AG10803 (cell line): ENCODE measurements at regions not wholly inside any gene's neighbourhood (a gene's known extent, or its start where the extent isn't known, plus 50 kb on each side); places are given as distances from the start of the nearest gene placed in this dataset.

Experiments
- DNase-seq: peaks from one replicate; pipeline ENCODE4 v3.0.0; 2010; ENCODE audit warnings: low read depth
- H3K4me3 ChIP-seq: 2 replicates; pipeline ENCODE4 v1.5.1; 2011; ENCODE audit warnings: mild to moderate bottlenecking, low read length, control low read depth
- TF ChIP-seq, protein P1 (sequence below): conservative IDR thresholded peaks from 2 replicates; pipeline ENCODE4 v1.5.1; 2011; ENCODE audit warnings: mild to moderate bottlenecking, low read length, control low read depth, inconsistent platforms

DNA sequence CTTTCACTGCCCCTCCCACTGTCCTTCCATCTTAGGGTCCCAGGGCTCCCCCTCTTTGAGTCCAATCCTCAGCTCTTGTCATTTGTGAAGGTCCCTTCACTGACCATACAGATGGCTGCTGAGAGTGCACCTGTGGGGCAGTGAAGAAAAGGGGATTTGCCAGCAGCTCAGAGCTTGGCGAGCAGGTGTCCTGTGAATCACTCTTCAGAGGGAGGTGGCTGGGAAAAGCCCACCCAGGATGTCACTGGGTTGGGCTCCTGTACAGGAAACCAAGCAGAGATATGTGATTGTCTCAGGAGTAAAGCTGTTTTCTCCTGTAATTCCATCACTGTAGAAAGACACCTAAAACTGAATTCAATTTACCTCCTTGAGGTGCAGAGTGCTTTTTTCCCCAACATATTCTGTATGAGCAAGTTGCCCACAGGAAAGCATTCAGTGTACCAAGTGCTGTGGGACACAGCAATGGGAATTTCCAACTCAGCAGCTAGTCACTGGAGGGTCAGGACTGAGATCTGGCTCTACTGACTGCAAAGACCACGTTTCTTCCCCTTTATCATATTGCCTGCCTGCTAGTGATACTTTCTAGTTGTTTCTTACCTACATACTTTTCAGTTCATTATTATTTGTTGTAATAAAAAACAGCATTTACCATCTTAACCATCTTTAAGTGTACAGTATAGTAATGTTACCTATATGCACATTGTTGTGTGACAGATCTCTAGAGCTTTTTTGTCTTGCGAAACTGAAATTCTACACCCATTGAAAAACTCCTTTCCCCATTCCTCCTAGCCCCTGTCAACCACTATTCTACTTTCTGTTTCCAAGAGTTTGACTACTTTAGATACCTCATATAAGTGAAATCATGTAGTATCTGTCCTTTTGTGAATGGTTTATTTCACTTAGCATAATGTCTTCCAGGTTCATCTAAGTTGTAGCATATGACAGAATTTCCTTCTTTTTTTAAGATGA is 239.1 kb downstream of the TSN start:
- no peak for DNase-seq
- H3K4me3 ChIP-seq = no peak overlapping the region
- TF ChIP-seq, protein P1, sequence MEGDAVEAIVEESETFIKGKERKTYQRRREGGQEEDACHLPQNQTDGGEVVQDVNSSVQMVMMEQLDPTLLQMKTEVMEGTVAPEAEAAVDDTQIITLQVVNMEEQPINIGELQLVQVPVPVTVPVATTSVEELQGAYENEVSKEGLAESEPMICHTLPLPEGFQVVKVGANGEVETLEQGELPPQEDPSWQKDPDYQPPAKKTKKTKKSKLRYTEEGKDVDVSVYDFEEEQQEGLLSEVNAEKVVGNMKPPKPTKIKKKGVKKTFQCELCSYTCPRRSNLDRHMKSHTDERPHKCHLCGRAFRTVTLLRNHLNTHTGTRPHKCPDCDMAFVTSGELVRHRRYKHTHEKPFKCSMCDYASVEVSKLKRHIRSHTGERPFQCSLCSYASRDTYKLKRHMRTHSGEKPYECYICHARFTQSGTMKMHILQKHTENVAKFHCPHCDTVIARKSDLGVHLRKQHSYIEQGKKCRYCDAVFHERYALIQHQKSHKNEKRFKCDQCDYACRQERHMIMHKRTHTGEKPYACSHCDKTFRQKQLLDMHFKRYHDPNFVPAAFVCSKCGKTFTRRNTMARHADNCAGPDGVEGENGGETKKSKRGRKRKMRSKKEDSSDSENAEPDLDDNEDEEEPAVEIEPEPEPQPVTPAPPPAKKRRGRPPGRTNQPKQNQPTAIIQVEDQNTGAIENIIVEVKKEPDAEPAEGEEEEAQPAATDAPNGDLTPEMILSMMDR = no peak

DNA sequence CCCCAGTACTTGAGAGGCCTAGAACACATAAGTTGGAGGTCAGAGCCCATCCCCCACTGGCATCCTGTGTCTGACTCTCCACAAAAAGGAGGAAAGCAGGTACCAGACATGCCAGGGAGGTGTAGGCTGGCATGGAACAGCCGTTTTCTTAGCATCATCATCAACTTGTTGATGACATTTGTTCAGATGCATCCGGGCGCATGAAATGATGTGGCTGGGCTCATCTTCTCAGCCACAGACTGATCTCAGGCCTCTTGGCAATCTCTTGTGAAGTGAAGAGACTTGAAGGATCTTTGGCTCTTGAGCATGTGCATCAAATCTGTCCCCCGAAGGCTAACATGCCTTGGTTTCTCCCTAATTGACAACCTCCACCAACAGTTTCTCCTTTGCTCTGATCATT is 243.3 kb downstream of the TSN start:
- DNase-seq = no peak
- TF ChIP-seq, protein P1 = no peak
- no peak overlapping the region for H3K4me3 ChIP-seq

DNA sequence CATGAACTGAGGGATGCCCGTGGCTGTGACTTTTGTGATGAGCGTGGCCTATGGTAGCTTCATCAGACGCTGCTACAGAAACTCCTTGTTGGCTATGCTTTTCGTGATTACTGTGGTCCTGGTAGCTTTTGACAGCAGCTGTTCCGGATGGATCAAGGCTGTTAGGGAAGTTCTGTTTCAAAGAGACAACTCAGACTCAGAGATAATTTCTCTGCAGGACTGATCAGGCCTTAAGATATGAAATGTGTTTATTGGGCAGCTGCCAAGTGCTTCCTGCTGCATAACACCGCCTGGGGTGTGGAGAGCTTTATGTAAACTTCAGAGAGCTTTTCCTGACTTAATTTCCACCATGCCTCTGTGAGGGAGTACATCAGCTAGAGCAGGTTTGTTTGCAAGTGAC is 243.8 kb downstream of the TSN start:
- TF ChIP-seq, protein P1 = no peak
- no peak overlapping the region for H3K4me3 ChIP-seq
- DNase-seq = peak; percentile 11

DNA sequence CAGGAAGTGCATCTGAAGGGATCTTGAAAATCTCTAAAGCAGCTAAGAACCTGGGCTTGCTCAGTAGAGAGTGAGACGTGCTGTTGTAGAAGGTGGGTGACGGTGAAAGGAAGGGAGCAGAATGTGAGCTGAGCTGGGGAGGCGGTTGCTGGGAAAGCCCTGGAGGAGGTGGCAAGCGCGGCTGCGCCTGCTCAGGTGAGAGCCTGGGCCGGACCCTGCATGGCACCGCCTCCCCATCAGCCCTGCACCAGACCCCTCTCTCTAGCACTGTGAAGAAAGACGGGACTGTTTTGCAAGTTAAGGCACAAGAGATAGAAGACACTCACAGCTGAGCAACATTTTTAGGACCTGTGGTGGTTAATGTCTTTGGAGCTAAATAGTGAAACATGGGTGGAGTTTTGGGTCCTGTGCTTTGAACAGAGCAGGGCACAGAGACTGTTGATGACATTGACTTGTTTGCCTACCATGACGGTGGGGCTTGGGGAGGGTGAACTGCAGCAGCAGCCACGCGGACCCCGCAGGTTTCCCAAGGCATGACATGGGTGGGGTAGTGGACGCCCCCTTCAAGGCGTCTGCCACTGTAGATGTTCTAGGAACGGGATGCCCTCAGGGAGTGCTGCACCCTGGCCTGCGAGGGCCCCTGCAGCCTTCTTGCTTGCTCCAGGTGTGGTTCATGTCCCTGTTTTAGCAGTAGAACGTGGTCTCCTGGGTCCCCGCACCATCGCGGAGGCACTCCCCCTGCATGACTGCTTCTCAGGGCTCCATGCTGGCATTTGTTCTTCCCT is 245.3 kb downstream of the TSN start:
- TF ChIP-seq, protein P1 = no peak
- no peak overlapping the region for H3K4me3 ChIP-seq
- no peak for DNase-seq

DNA sequence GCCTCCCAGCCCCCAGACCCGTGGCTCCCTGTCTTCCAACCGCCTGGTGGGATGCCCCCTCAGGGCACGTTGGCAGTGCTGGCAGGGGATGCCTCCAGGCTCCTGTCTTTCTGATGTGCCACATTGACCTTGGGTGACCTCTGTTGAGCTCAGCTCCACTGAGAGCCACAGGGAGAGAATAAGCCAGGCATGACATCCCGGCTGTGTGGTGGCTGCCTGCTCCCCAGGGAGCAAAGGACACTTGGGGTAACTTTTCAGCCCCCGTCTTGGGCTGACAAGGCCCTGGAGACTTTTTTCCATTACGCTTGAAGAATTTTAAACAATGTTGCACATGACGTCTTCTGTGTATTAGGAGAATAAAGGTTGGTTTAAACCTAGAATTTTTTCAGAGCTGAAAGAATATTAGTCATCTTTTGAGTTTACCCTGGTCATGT is 246.0 kb downstream of the TSN start:
- no peak overlapping the region for H3K4me3 ChIP-seq
- TF ChIP-seq, protein P1 = no peak
- no peak for DNase-seq

DNA sequence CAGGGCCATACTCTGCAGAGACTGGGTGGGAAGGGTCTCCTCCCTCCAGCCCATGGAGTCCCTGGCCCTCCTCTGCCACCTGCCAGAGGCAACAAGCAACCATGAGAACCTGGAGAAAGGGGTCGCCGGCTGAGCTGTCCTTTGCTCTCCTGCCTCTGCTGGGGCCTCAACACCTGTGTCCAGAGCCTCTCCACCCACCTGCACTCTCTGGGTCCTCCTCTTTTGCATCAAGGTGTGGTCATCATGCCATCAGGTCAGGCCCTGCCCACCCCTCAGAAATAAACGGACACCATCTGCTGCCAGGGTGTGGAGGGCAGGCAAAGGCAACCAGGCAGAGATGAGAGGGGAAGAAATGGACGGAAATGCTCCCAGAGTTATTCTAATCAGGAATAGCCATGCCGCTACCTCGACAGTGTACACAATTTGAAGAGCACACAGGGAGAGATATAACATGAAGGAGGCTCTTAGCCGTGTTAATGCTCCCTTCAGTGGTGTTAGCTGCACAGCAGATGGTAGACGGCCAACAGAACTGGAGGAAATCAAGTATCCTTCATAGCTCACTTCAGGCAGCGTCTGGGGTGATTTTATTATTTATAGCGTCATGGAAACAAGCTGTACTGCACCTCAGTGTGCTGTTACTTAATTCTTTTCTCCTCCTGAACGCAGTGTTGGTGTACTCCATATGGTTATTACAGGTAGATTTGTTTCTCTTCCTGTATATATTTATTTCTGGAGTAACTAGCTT is 247.9 kb downstream of the TSN start:
- TF ChIP-seq, protein P1 = no peak
- no peak overlapping the region for H3K4me3 ChIP-seq
- DNase-seq = no peak
